Endodermal cell (in vitro differentiated cells): ENCODE measurements at regions not wholly inside any gene's neighbourhood (a gene's known extent, or its start where the extent isn't known, plus 50 kb on each side); places are given as distances from the start of the nearest gene placed in this dataset.
"Not testable (repeated sequence)": the region's sequence is repeated elsewhere in the genome, so short reads cannot be mapped to it uniquely, and the experiment has no call there.

Source experiments
- DNase-seq: peaks from one replicate; pipeline ENCODE4 v3.0.0-alpha.2; 2017
- H3K27ac ChIP-seq: 2 replicates; pipeline ENCODE4 v1.5.1; 2013; ENCODE audit warnings: mild to moderate bottlenecking, low read depth, low read length, moderate library complexity
- H3K27me3 ChIP-seq: 2 replicates; pipeline ENCODE4 v1.6.1; 2013; ENCODE audit warnings: mild to moderate bottlenecking, low read length, moderate library complexity; ENCODE audit not compliant: insufficient read depth, control insufficient read depth, poor library complexity, severe bottlenecking
- H3K36me3 ChIP-seq: 2 replicates; pipeline ENCODE4 v1.7.0; 2013; ENCODE audit warnings: mild to moderate bottlenecking, low read length, moderate library complexity; ENCODE audit not compliant: control insufficient read depth, insufficient read depth
- H3K4me1 ChIP-seq: one replicate; pipeline ENCODE4 v1.7.0; 2013; ENCODE audit warnings: low read length; ENCODE audit not compliant: control insufficient read depth, insufficient read depth
- H3K4me3 ChIP-seq: 2 replicates; pipeline ENCODE4 v1.5.1; 2013; ENCODE audit warnings: mild to moderate bottlenecking, low read length, moderate library complexity
- H3K9ac ChIP-seq: 2 replicates; pipeline ENCODE4 v1.6.1; 2013; ENCODE audit warnings: mild to moderate bottlenecking, low read length, moderate library complexity; ENCODE audit not compliant: poor library complexity, severe bottlenecking; ENCODE audit errors: extremely low read depth
- H3K9me3 ChIP-seq: 2 replicates; pipeline ENCODE4 v1.6.1; 2013; ENCODE audit warnings: mild to moderate bottlenecking, low read length, moderate library complexity; ENCODE audit not compliant: control insufficient read depth
- H3K27ac Mint-ChIP-seq: 2 replicates; pipeline ENCODE4 v1.8.0; 2020; ENCODE audit warnings: mixed read lengths
- H3K27me3 Mint-ChIP-seq: 2 replicates; pipeline ENCODE4 v1.8.0; 2021; ENCODE audit warnings: mild to moderate bottlenecking, mixed read lengths; ENCODE audit not compliant: insufficient read depth
- H3K36me3 Mint-ChIP-seq: 2 replicates; pipeline ENCODE4 v1.8.0; 2020; ENCODE audit warnings: low read depth, mixed read lengths
- H3K4me1 Mint-ChIP-seq: 2 replicates; pipeline ENCODE4 v1.8.0; 2020; ENCODE audit warnings: mixed read lengths
- H3K4me3 Mint-ChIP-seq: 2 replicates; pipeline ENCODE4 v1.8.0; 2020; ENCODE audit warnings: mild to moderate bottlenecking, moderate library complexity, mixed read lengths
- H3K9me3 Mint-ChIP-seq: 2 replicates; pipeline ENCODE4 v1.8.0; 2020; ENCODE audit warnings: mild to moderate bottlenecking, mixed read lengths
- WGBS, 2 experiments: methylation state at CpG; one replicate each; pipeline versions ENCODE4 v1.1.5 to v1.1.7; 2013; ENCODE audit warnings: missing lambda C conversion rate in 2 of 2, mixed read lengths in 1 of 2; ENCODE audit not compliant: insufficient coverage in 1 of 2, insufficient read length in 1 of 2; 5-methylcytosine and 5-hydroxymethylcytosine counted together
- TF ChIP-seq, protein P1 (sequence below): fragments of 200-600 bp; sonication (generic); conservative IDR thresholded peaks from 2 replicates; pipeline ENCODE4 v1.5.0; 2021; ENCODE audit warnings: antibody characterized with exemption, mild to moderate bottlenecking

DNA sequence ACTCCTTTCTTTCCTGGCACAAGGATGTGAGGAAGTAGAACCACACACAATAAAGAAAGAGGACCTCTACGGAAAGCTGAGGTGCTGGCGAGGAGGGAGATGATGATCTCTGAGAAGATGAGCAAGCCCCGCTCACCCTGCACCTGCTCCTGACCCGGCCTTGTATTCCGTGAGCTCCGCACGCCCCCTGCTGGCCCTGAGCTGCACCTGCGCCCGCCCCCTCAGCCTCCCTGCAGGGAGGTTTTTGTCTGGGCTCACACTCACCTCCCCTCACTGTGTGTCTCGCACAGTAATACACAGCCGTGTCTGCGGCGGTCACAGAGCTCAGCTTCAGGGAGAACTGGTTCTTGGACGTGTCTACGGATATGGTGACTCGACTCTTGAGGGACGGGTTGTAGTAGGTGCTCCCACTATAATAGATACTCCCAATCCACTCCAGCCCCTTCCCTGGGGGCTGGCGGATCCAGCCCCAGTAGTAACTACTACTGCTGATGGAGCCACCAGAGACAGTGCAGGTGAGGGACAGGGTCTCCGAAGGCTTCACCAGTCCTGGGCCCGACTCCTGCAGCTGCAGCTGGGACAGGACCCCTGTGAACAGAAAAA lies 895.1 kb downstream of the TMEM121 start:
- DNase-seq, result peak; percentile 66
- H3K27me3 ChIP-seq, H3K36me3 ChIP-seq, H3K27ac ChIP-seq, H3K36me3 Mint-ChIP-seq, H3K9ac ChIP-seq, H3K4me3 ChIP-seq, H3K27ac Mint-ChIP-seq, H3K4me1 ChIP-seq, H3K4me3 Mint-ChIP-seq, H3K27me3 Mint-ChIP-seq, H3K4me1 Mint-ChIP-seq: not testable (repeated sequence)
- WGBS, 2 experiments, result 72 to 92% methylated on average over 6 to 18 of the region's 20 CpGs
- peaks cover 89% of the 10 kb centered on the region for H3K9me3 Mint-ChIP-seq
- TF ChIP-seq, protein P1, sequence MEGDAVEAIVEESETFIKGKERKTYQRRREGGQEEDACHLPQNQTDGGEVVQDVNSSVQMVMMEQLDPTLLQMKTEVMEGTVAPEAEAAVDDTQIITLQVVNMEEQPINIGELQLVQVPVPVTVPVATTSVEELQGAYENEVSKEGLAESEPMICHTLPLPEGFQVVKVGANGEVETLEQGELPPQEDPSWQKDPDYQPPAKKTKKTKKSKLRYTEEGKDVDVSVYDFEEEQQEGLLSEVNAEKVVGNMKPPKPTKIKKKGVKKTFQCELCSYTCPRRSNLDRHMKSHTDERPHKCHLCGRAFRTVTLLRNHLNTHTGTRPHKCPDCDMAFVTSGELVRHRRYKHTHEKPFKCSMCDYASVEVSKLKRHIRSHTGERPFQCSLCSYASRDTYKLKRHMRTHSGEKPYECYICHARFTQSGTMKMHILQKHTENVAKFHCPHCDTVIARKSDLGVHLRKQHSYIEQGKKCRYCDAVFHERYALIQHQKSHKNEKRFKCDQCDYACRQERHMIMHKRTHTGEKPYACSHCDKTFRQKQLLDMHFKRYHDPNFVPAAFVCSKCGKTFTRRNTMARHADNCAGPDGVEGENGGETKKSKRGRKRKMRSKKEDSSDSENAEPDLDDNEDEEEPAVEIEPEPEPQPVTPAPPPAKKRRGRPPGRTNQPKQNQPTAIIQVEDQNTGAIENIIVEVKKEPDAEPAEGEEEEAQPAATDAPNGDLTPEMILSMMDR, result peak; percentile 53
- H3K9me3 ChIP-seq, result peaks cover 71% of the 10 kb centered on the region

DNA sequence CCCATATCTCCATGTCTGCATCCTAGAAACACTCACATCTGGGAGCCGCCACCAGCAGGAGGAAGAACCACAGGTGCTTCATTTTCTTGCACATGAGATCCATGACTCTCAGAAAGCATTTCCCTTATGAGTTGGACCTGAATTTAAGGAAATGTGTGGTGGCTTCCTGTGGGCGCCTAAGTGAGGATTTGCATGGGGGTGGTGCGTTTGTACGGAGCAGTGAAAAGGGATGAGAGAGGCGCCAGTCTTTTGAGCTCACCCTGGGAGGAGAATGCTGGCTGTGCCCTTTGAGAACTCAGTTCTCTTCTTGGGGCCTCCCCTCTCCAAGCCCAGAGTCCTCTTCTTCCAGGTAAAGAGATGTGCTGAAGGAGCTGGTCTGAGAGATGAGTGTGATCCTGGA lies 895.7 kb downstream of the TMEM121 start:
- Histone ChIP-seq H3K27ac (no peak overlapping the region), H3K4me3 (no peak overlapping the region), H3K36me3 (no peaks in the 10 kb centered on the region), H3K4me1 (no peaks in the 10 kb centered on the region), H3K27me3 (no peaks in the 10 kb centered on the region), H3K9me3 (peaks cover 70% of the 10 kb centered on the region), H3K9ac (no peak overlapping the region)
- no peaks in the 10 kb centered on the region for H3K36me3 Mint-ChIP-seq
- H3K4me1 Mint-ChIP-seq, result no peaks in the 10 kb centered on the region
- H3K27ac Mint-ChIP-seq, result no peak overlapping the region
- 79% methylated on average over 5 of the region's 5 CpGs; no CpG with 5 or more reads in 1 of the 2 experiments for WGBS, 2 experiments
- H3K27me3 Mint-ChIP-seq, result no peaks in the 10 kb centered on the region
- H3K4me3 Mint-ChIP-seq, result no peak overlapping the region
- no peak for DNase-seq
- peaks cover 89% of the 10 kb centered on the region for H3K9me3 Mint-ChIP-seq
- TF ChIP-seq, protein P1, result no peak

DNA sequence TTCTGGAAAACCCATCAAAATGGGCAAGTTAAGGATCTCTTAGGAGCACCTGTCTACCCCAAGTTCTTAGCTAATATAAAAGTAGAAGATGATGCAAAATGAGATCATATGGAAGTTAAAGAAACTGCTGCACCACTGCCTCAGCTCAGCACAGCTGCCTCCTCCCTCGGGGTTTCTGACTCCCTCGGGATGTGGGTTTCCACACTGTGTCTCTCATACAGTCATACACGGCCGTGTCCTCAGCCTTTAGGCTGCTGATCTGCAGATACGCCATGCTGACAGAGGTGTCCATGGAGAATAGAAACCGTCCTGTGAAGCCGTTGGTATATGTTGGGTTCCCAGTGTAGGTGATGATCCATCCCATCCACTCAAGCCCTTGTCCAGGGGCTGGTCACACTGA lies 898.8 kb downstream of the TMEM121 start:
- H3K9me3 Mint-ChIP-seq, result peaks cover 77% of the 10 kb centered on the region

More for the DNA sequence above, 898.8 kb downstream of the TMEM121 start:
- H3K27me3 ChIP-seq, H3K36me3 ChIP-seq, H3K27ac ChIP-seq, H3K27ac Mint-ChIP-seq, H3K36me3 Mint-ChIP-seq, DNase-seq, H3K4me3 ChIP-seq, H3K4me1 Mint-ChIP-seq, H3K4me3 Mint-ChIP-seq, H3K9ac ChIP-seq, H3K27me3 Mint-ChIP-seq, H3K4me1 ChIP-seq: not testable (repeated sequence)
- H3K9me3 ChIP-seq, result peaks cover 43% of the 10 kb centered on the region
- 67 to 74% methylated on average over 3 to 7 of the region's 7 CpGs for WGBS, 2 experiments
